ENCODE measurements at regions not wholly inside any gene's neighbourhood (a gene's known extent, or its start where the extent isn't known, plus 50 kb on each side); places are given as distances from the start of the nearest gene placed in this dataset.

- no peak for DNase-seq (ENCODE audit: low read depth)
Observed at GRCh38 chr3:102158080-102158740, 276.6 kb upstream of the ZPLD1 start.

DNA sequence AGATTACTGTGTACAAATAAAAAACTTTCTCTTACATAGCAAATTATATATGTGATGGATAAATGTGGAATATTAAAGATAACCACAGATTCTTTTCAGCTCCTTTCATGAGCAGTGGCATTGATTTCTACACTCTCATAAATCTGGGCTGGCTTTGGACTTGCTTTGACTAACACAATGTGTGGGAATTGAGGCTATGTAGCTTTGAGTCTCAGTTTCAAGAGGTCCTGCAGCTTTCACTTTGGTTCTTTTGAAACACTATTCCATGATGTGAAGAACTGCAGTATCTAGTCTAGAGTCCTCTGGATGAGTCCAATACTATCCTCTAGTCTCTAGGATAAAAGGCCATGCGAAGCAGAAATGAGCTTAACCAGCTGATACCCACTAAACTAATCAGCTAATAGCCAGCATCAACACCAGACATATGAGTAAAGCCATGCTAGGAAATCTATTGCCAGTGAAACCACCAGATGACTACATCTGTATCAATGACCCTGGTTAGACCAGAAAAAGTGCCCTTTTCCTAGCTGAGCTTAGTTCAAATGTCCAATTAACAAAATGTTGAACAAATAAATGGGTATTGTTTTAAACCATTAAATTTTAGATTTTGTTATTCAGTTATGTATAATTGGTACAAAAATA is 274.9 kb upstream of the ZPLD1 start:
- no peak for DNase-seq (ENCODE audit: low read depth)

- no peak for DNase-seq (ENCODE audit: low read depth)
Observed at GRCh38 chr3:102161384-102162006, 273.3 kb upstream of the ZPLD1 start.

DNA sequence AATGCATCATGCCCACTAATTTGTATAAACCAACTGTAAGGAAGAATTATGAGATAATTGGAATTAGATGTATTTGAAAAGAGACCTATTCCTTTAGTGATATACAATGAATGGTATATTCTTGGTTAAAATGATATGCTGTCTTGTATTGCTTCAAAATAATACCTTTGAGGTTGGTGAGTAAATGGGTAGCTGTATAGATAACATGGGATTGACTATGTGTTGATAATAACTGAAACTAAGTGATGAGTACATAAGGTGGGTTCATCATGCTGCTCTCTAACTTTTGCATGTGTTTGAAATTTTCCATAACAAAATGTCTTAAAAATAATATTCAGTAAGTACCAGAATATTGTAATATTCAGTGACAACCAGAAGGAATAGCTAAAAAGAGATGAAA is 272.6 kb upstream of the ZPLD1 start:
- no peak for DNase-seq (ENCODE audit: low read depth)

DNA sequence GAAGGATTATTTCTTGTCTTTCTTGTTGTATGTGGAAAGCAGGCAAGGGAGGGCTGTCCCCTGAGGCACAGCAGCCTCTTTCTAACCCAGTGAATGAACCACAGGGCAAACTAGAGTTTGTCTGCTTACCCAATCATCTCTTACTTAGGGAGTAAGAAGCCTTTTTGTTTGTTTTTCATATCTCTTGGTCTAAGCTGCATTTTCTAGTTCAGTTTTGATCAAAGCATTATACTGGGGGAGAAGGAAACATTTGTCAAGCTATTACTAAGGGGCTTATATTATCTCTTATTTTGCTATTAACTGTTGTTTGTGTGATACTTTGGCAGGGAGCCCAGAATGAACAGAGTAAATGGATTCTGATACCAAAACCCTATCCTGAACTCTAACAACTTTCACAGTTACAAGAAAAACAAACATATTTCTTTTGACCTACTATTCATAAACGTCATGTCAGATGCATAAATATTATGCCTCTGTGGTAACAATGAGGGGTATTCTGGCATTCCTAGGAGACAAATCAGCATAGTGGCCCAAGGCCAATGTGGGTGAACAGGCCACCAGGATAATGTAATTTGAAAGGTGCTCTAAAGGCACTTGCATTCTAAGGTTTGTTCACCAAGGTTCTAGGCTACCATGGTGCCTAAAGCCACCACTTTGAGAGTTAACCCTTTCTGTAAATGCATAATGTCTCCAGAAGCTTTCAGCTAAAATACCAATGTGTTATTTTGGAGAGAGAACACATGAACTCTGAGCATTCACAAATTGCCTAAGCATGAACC is 271.6 kb upstream of the ZPLD1 start:
- DNase-seq (ENCODE audit: low read depth): no peak

DNA sequence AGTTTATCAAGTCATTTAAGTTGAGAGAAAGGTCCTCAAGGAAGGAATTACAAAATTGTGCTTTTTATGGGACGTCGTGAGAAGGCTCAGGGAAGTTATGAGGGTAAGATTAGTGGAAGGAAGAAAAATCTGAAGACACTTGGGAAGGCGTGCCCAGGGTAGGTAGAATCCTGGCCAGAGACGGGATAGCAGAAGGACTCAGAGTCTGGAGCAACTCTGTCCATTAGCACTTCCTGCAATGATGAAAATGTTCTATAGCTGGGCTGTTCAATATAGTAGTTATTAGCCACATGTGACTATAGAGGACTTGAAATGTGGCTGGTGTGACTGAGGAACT is 271.0 kb upstream of the ZPLD1 start:
- DNase-seq (ENCODE audit: low read depth): no peak

DNA sequence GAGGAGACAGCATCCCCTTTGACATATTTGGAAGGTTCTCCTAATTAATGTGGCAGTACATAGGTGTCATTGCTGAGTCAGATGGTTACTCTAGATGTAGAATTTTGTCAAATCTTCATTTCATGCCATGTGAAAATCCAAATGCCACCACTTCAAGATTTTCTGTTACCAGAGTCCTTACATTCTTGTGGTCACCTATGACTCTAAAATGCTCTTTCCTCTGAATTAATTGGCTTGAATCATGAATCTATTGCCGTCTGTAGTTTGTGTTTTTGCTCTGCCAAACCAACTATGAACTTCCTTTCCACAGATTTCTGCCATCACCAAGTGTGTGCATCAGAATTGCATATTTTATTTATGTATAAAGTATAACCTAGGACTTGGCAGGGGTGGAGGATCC is 269.4 kb upstream of the ZPLD1 start:
- DNase-seq (ENCODE audit: low read depth): no peak

DNA sequence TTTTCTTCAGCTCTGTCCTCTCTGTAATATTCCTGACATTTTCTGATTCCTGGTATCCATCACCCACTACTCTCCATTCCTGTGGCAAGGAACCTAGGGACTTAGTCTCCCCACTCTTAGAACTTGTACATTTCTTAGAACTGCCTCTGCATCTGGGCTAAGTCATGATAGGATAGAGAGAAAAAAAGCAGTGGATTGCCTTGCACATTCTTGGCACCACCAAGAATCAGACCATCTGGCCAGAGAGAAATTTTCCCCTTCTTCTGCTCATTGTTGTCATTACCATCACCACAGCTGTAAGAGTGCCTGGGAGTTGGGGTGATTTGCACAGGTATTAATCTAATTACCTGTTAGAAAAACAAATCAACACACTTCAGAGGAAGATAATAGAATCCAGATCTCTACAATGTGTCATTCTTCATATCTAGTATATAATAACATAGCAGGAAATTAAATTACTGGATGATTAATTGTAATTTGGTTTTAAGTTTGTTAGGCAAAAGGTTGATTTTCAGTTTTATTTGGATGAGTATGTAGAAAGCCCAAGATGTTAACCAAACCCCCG is 264.8 kb upstream of the ZPLD1 start:
- DNase-seq (ENCODE audit: low read depth): no peak

DNA sequence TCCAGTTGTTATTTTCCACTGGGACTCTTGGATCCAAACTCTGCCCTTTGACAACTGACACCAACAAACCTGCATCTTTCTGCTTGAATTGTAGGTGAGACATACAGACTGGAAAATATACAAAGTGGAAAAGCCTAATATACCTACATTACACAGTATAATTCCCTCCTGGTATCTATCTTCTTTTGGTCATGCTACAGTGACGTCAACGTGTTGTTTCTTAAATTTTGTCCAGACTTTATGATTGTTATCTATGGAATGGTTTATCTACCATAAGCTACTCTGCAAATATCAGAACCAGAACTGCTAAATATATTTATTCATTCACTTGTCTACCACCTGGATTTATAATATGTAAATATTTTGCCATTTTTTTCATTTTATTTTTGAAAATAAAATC is 264.3 kb upstream of the ZPLD1 start:
- DNase-seq (ENCODE audit: low read depth): no peak

- no peak for DNase-seq (ENCODE audit: low read depth)
Observed at GRCh38 chr3:102174312-102174712, 260.5 kb upstream of the ZPLD1 start.

GRCh38 chr3:102174832-102175374 is 259.9 kb upstream of the ZPLD1 start:
- DNase-seq (ENCODE audit: low read depth): no peak

- DNase-seq (ENCODE audit: low read depth): no peak
Observed at GRCh38 chr3:102176333-102177050, 258.3 kb upstream of the ZPLD1 start.

- no peak for DNase-seq (ENCODE audit: low read depth)
Observed at GRCh38 chr3:102177075-102177755, 257.6 kb upstream of the ZPLD1 start.

GRCh38 chr3:102178817-102179216 is 256.0 kb upstream of the ZPLD1 start:
- DNase-seq (ENCODE audit: low read depth): no peak

GRCh38 chr3:102179326-102180177 is 255.3 kb upstream of the ZPLD1 start:
- no peak for DNase-seq (ENCODE audit: low read depth)

DNA sequence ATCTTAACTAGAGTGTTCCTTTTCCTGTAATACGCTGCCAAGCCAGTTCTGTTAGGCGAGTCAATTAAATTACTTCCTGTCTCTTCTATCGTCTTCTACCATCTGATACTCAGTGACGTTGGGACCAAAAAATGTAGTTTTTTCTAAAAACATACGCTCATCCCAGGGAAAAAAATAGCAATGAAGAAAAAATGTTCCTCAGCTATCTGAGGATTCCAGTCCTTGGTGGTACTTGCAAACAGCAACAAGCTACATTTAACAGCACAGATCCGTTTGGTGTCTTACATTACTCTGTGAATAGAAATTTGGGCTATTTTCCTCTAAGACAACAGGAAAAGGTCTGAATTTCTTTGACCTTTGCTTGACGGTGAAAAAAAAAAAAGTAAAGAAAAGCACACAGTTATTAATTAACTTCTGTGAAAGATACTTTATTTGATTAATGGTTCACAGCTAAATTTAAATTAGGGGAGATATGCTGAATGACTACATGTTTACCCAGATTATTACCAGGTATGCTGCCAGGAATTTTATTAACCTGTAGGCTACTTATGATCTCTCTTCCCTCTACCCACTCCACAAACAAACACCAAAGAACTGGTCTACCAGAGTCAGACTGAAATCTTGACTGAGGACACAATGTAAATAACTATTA is 254.4 kb upstream of the ZPLD1 start:
- DNase-seq (ENCODE audit: low read depth): no peak

DNA sequence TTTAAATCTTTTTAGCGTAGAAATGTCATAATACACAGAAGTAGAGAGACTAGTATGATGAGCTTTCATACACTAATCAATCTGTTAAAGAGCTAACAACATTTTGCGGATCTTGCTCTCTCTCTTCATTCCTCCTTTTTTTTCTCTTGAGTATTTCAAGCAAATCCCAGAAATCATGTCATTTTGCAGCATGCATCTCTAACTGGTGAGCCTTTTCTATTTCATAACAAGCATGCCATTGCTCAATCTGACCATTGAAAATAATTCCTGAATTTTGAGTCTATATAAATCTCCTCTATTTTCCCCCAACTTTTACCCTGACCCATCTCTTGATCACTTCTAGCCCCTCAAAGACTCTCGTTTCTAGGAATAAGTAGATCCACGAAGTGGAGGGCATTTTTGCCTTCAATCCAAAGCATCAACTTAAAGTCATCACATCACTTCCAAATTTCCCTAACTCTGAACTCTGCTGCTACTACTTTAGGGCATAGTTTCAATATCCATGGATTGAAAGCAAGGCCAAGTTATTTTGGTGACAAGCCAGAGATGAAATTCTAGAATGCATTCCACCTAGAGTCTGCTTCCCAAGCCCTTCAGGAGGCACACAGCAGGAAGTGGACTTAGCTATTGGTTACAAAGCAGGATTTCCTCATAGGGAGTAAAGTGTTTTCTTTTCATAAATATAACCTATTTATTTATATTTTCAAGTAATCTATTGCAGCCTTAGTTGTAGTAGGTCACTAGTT is 253.5 kb upstream of the ZPLD1 start:
- DNase-seq (ENCODE audit: low read depth): no peak

GRCh38 chr3:102182162-102182561 is 252.7 kb upstream of the ZPLD1 start:
- DNase-seq (ENCODE audit: low read depth): no peak

DNA sequence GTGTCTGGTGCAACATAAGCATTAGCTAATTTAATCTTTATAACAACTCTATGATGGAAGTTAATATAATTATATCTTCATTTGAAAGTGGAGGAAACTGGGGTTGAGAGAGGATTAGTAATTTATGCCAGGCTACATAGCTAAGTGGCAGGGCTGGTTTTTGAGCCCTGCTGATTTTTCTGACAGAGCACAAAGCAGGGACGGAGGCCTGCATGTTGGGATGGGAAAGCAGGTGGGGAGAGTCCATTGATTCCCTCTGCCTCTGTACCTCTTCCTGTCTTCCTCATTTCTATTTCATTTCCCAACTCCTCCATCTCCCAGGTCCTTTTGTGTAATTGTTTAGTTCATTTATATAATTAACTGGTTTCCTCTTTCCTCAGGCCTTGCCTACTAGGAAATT is 251.6 kb upstream of the ZPLD1 start:
- no peak for DNase-seq (ENCODE audit: low read depth)

All from T-helper 22 cell (primary cell).